ENCODE measurements at regions not wholly inside any gene's neighbourhood (a gene's known extent, or its start where the extent isn't known, plus 50 kb on each side); places are given as distances from the start of the nearest gene placed in this dataset.

DNA sequence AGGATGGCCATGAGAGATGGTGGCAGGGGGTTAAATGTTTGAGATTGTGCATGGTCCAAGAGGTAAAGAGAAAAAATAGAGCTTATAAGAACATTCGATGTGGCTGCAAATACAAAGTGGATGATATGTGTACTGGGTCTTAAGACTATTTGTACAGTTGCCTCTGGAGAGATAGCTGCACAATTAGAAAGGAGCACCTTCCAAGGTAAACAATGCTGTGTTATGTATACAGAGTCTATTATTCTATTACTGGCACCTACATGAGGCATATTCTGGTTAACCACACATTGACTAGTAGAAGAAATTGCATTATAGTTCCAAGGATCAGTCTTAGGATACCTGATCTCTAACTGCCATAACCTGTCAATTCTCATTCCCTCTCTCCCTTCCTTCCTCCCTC lies 238.0 kb upstream of the FOXN3 start:
- no peak for TF ChIP-seq ZFX (IDR thresholded peaks at IDR 0.05)
- TF ChIP-seq, protein P1, sequence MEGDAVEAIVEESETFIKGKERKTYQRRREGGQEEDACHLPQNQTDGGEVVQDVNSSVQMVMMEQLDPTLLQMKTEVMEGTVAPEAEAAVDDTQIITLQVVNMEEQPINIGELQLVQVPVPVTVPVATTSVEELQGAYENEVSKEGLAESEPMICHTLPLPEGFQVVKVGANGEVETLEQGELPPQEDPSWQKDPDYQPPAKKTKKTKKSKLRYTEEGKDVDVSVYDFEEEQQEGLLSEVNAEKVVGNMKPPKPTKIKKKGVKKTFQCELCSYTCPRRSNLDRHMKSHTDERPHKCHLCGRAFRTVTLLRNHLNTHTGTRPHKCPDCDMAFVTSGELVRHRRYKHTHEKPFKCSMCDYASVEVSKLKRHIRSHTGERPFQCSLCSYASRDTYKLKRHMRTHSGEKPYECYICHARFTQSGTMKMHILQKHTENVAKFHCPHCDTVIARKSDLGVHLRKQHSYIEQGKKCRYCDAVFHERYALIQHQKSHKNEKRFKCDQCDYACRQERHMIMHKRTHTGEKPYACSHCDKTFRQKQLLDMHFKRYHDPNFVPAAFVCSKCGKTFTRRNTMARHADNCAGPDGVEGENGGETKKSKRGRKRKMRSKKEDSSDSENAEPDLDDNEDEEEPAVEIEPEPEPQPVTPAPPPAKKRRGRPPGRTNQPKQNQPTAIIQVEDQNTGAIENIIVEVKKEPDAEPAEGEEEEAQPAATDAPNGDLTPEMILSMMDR (conservative IDR thresholded peaks at IDR 0.05), result no peak
- 0 out of 2 replicates have a peak overlapping the region, but pooled peaks have one; percentile 24 for H3K27ac ChIP-seq

DNA sequence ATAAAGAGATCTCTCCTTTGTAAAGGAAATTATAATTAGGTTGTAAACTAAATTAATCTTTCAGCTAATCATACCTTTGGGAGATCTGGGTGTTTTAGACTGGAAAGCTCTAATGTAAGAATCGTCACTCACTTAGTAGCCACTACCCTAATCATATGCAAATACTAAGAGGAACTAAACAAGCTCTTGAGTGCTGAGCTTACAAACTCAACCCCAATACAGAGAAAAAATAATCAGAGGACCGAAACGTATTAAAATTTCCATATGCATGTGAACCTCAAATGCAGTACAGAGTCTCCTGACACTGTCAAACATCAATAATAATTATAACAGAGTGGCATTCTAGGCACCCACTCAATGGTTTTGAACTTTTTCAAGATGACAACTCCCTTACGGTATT lies 235.3 kb upstream of the FOXN3 start:
- no peak for TF ChIP-seq ZFX (IDR thresholded peaks at IDR 0.05)
- no peak overlapping the region for H3K27ac ChIP-seq

DNA sequence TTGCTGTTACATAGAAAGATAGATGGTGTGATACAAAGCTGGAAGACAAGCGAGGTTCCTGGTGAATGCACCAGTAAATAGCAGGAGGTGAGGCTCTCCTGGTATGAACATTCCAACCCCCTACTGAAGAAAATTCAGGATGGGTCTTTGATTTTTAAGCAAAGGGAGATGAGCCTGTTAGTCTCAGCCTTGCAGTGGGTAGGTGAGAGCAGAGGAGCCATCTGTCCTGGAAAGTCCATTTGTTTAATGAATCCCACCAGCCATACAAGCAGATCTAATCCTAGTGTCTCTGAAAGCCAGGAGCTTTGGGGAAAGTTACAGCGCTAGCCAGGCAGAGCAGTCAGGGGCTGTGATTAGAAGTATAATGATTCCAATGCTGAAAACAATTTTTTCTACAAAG lies 234.8 kb upstream of the FOXN3 start:
- no peak for TF ChIP-seq ZFX (IDR thresholded peaks at IDR 0.05)
- TF ChIP-seq, protein P1 (conservative IDR thresholded peaks at IDR 0.05), result no peak
- no peak overlapping the region for H3K27ac ChIP-seq

DNA sequence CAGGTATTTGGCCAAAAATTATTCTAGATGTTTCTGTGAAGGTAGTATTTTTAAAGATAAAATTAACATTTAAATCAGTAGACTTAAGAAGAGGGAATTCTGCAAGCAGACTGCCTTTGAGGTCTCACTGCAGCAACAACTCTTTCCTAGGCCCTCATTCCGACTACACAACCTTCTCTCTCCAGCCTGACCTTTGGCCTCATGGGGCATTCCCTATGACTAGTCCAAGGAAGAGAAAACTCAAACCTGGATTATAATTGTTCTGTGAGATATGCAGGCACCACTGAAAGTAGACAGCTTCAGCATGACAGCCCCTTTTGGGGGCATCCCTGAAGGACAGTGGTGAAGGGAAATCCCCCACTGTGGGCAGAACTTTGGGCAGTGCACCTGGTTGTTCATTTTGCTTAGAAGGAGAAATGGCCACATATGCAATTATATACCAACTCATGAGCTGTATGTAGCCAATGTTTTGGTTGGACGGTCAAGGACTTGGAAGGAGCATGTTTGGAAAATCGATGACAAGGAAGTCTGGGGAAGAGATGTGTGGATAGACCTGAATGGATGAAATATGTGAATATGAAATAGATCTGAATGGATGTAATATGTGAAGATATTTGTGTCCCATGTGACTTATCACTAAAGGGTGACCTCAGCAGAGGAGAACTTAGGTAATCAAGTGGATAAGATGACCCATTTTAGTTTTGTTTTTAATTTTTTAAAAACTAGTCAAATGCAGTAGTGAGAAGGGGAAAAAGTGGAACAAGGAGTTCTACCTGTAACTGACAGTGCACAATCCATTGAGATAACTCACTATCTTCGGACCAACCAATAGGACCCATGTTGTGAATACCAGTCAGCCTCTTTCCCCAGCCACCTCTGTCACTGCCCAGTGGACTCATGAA lies 233.3 kb upstream of the FOXN3 start:
- H3K27ac ChIP-seq, result no peak overlapping the region
- TF ChIP-seq, protein P1 (conservative IDR thresholded peaks at IDR 0.05), result no peak
- TF ChIP-seq ZFX (IDR thresholded peaks at IDR 0.05), result no peak

DNA sequence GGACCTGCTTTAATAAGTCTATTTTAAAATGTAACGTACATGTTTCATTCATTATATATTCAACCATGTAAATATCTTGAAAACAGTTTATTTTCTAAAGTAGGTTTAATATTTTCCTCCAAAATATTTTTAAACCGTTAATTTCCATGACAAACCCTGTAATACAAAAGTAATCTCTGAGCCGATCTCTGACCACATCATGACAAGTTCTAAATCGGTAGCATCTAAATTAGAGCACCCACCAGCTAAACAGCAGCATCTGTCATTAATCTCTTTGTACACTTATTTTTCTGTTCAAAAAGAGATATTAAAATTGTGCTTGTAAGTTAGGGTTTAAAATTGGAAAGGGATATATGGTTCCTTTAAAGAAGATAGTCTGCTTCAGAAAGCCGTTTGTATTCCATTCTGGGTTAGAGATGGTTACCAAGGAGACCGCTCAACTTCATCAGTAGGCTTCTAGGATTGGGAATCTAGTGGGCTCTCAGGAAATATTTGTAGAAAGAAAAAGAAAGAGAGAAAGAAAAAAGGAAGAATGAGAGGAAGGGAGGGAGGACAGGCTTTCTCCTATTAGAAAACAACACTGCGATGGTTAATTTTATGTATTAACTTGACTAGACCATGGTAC lies 232.5 kb upstream of the FOXN3 start:
- H3K27ac ChIP-seq, result no peak overlapping the region
- TF ChIP-seq, protein P1 (conservative IDR thresholded peaks at IDR 0.05), result no peak
- TF ChIP-seq ZFX (IDR thresholded peaks at IDR 0.05), result no peak

DNA sequence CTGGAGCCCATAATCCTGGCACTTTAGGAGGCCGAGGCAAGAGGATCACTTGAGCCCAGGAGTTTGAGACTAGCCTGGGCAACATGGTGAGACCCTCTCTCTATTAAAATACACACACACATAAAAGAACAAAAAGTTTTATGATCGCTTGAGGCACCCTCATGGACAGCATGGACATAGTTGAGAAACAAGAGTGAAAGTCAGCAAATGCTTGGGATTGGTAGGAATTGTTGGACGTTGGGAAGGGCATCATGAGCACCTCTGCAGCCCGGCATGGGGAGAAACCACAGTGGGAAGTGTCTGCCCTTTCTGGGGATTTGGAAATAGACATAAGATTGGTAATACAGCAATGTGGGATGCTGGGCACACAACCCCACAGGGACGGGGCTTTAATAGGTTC lies 231.9 kb upstream of the FOXN3 start:
- no peak overlapping the region for H3K27ac ChIP-seq

DNA sequence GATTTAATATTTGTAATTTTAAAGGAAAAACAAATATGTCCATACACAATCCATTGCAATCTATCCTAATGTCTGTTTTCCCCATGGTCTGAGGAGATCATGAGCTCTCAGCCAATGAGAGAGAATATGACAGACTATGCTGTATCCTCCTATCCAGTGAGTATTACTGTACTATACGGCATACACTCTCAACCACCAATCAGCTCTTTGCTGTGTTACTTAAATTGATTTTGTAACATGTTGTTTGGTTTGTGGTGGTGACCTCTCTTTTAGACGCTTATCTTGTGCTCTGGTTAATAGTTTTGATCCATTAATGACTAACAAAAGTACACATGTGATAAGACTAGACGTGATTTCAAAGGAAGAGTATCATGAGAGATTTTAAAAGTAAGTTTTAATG lies 231.5 kb upstream of the FOXN3 start:
- TF ChIP-seq, protein P1 (conservative IDR thresholded peaks at IDR 0.05), result no peak
- no peak for TF ChIP-seq ZFX (IDR thresholded peaks at IDR 0.05)
- no peak overlapping the region for H3K27ac ChIP-seq

More for the DNA sequence above, 231.9 kb upstream of the FOXN3 start:
- no peak for TF ChIP-seq ZFX (IDR thresholded peaks at IDR 0.05)
- TF ChIP-seq, protein P1 (conservative IDR thresholded peaks at IDR 0.05), result no peak
